BE2C (cell line): ENCODE measurements at regions not wholly inside any gene's neighbourhood (a gene's known extent, or its start where the extent isn't known, plus 50 kb on each side); places are given as distances from the start of the nearest gene placed in this dataset.

Experiments
- DNase-seq: peaks from one replicate; pipeline ENCODE4 v3.0.0-alpha.2; 2020
- H3K27me3 ChIP-seq: fragments of 250-450 bp; sonication (Bioruptor Pico); 2 replicates; pipeline ENCODE4 v1.5.1; 2020; ENCODE audit warnings: mild to moderate bottlenecking
- H3K36me3 ChIP-seq: fragments of 250-450 bp; sonication (Bioruptor Pico); 2 replicates; pipeline ENCODE4 v1.5.1; 2020; ENCODE audit warnings: mild to moderate bottlenecking
- H3K4me1 ChIP-seq: fragments of 250-450 bp; sonication (Bioruptor Pico); 2 replicates; pipeline ENCODE4 v1.5.1; 2020
- H3K4me3 ChIP-seq: 2 replicates; pipeline ENCODE4 v1.5.1; 2011; ENCODE audit warnings: low read depth, low read length
- H3K9me3 ChIP-seq: fragments of 250-450 bp; sonication (Bioruptor Pico); 2 replicates; pipeline ENCODE4 v1.5.1; 2020
- TF ChIP-seq, protein P1 (sequence below): IDR thresholded peaks from 2 replicates; pipeline ENCODE4 v1.5.1; 2012; ENCODE audit warnings: mild to moderate bottlenecking, low read depth, low read length

DNA sequence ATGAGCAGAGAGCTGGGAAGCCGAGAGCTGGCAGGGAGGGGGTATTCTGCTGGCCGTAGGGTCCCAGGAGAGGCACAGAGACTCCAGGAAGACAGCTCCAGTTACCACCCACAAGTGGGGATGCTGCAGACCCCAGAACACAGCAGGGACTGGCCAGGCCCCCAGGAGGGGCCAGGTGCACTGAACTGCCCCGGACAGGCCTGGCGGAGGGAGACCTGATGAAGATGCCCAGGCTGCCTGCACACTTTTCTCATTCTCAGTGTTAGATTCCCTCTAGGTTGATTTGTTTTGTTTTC, 110.8 kb downstream of the CPZ start:
- Histone ChIP-seq H3K4me3 (no peak overlapping the region), H3K4me1 (peaks cover 37% of the 10 kb centered on the region), H3K36me3 (no peaks in the 10 kb centered on the region), H3K27me3 (no peaks in the 10 kb centered on the region), H3K9me3 (no peaks in the 10 kb centered on the region)
- no peak for DNase-seq
- TF ChIP-seq, protein P1, sequence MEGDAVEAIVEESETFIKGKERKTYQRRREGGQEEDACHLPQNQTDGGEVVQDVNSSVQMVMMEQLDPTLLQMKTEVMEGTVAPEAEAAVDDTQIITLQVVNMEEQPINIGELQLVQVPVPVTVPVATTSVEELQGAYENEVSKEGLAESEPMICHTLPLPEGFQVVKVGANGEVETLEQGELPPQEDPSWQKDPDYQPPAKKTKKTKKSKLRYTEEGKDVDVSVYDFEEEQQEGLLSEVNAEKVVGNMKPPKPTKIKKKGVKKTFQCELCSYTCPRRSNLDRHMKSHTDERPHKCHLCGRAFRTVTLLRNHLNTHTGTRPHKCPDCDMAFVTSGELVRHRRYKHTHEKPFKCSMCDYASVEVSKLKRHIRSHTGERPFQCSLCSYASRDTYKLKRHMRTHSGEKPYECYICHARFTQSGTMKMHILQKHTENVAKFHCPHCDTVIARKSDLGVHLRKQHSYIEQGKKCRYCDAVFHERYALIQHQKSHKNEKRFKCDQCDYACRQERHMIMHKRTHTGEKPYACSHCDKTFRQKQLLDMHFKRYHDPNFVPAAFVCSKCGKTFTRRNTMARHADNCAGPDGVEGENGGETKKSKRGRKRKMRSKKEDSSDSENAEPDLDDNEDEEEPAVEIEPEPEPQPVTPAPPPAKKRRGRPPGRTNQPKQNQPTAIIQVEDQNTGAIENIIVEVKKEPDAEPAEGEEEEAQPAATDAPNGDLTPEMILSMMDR = no peak

DNA sequence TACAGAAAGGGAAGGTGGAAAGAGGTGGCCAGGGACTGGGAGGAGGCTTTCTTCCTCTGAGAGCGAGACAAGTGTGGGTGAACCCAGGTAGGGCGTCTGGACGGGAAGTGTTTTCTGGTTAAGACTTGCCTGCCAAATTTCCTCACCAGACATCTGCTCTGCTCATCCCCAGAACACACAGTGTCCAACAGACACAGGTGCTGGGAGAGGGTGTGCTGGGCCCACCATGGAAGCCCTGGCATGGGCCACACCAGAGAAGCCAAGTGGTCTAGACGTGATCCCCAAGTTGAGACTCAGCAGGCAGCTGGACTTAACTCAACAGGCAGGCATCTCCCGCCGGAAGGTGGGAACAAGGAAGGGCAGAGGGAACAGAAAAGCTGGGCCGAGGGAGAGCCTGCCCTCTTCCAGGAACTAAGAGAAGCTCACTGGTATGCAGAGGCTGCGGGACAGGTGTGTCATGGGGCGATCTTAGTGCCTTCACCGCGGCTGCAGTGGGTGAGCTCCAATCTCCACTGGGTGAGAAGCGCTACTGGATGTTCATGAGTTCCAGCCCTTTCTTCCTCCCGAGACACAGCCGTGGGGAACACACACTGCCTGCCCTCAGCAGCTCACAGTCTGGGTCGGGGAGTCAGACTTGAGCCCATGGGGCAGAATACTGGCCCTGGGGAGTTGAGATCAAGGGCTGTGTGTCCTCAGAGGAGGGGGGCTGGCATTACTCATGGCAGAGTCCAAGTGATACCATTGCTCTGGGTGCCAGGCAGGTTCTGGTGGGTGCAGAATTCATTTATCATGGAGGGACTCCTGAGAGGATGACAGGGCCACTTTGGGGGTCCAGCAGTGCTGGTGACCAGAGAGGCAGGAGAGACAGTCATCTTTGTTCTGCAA, 110.2 kb downstream of the CPZ start:
- Histone ChIP-seq H3K4me1 (peaks cover 35% of the 10 kb centered on the region), H3K27me3 (no peaks in the 10 kb centered on the region), H3K36me3 (no peaks in the 10 kb centered on the region), H3K4me3 (no peak overlapping the region), H3K9me3 (no peaks in the 10 kb centered on the region)
- peak; percentile 6 for DNase-seq
- TF ChIP-seq, protein P1 = no peak

DNA sequence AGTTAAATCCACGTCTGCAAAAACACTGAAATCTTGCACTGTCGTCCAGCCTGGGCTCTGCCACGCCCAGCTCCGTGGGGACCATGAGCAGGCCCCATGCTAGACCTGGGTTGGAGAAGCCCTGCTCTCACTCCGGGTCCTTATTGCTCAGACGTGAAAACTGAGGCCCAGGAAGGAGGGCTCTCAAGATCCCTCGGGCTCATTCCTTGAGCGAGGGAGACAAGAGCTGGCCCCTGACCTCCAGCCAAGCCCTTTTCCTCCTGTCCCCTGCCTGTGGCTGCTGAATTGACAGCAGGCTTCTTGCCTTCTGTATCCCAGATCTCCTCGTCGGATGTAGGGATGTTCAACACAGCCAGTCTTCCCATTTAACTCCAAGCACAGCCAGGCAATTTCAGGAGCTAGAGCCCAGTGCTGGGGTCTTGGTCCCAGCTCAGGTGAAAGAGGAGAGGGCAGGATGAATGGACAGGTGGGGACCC, 109.5 kb downstream of the CPZ start:
- H3K9me3 ChIP-seq = no peaks in the 10 kb centered on the region
- DNase-seq = peak; percentile 4
- H3K4me1 ChIP-seq = peaks cover 28% of the 10 kb centered on the region
- H3K36me3 ChIP-seq = no peaks in the 10 kb centered on the region
- H3K4me3 ChIP-seq = no peak overlapping the region
- no peaks in the 10 kb centered on the region for H3K27me3 ChIP-seq
- TF ChIP-seq, protein P1 = no peak

DNA sequence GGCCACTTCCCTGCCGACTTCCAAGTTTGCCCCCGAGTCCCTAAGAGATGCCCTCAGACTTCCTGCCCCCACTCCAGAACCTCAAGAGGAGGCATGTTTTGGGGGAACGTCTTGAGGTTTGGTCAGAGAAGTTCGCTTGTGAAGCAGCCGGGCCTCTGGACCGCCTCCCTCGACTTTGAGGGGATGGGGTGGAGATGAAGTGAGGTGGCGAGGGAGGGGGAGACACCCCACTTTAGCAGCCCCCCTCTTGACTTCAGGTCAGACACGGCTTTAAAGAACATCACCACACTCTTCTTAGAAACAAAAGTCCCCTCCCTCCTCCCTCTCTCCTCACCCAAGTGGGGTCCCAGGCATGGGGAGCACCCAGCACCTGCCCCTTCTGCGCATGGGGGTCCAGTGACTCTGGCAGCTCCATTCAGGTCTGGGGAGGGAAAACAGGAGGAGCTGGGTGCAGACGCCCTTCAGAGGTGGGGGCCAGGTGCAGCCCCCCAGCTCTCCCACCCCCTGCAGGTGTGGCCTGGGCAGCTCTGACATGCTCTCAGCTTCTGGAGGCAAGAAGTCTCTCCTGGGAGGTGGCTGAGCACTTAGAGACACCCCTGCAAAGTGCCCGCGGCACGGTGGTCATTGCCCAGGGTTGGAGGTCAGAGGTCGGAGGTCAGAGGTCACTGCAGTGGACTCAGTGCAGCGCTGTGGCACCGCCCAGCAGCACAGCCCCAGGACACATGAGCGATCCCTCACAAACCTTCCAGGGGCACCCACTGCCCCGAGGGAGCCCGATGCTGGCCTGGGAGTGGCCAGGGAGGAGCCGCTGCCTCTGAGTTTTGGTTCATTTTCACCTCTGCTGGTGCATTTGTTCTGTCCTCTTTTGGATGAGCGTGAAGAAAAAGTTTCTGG, 108.8 kb downstream of the CPZ start:
- Histone ChIP-seq H3K27me3 (no peaks in the 10 kb centered on the region), H3K36me3 (no peaks in the 10 kb centered on the region), H3K4me3 (no peak overlapping the region), H3K9me3 (no peaks in the 10 kb centered on the region), H3K4me1 (peaks cover 22% of the 10 kb centered on the region)
- DNase-seq = peak; percentile 5
- TF ChIP-seq, protein P1 = no peak

DNA sequence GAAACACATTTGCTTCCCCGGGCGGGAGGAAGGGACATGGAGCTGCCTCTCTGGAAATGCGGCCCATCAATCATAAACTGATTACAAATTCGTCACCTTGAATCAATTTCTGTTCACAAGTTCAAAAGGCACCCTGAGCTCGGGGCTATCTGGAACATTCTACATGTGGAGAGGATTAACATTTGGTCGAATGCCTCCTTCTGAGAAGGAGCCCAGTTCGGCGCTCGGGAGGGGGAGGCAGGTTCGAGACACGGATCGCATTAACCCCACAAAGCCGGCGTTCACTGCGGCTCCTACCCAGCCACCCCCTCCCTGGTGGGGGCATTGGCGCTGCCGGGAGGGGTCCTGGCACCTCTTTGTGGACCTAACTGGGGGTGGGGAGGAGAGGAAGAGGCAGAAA, 108.0 kb downstream of the CPZ start:
- Histone ChIP-seq H3K4me1 (peaks cover 13% of the 10 kb centered on the region), H3K27me3 (no peaks in the 10 kb centered on the region), H3K9me3 (no peaks in the 10 kb centered on the region), H3K36me3 (no peaks in the 10 kb centered on the region), H3K4me3 (no peak overlapping the region)
- DNase-seq = no peak
- TF ChIP-seq, protein P1 = no peak
